C4-2B (cell line): ENCODE measurements at regions not wholly inside any gene's neighbourhood (a gene's known extent, or its start where the extent isn't known, plus 50 kb on each side); places are given as distances from the start of the nearest gene placed in this dataset.

Source experiments
- CTCF ChIP-seq: fragments of 450-650 bp; conservative IDR thresholded peaks from 2 replicates; pipeline ENCODE4 v1.5.1; 2017; ENCODE audit warnings: mild to moderate bottlenecking
- ZFX ChIP-seq: fragments of 450-650 bp; IDR thresholded peaks from 2 replicates; pipeline ENCODE4 v1.6.1; 2017

- TF ChIP-seq CTCF (no peak), ZFX (no peak)
Observed at GRCh38 chr3:104080088-104080626, 1286.6 kb upstream of the ALCAM start.
